ENCODE measurements at regions not wholly inside any gene's neighbourhood (a gene's known extent, or its start where the extent isn't known, plus 50 kb on each side); places are given as distances from the start of the nearest gene placed in this dataset.

DNA sequence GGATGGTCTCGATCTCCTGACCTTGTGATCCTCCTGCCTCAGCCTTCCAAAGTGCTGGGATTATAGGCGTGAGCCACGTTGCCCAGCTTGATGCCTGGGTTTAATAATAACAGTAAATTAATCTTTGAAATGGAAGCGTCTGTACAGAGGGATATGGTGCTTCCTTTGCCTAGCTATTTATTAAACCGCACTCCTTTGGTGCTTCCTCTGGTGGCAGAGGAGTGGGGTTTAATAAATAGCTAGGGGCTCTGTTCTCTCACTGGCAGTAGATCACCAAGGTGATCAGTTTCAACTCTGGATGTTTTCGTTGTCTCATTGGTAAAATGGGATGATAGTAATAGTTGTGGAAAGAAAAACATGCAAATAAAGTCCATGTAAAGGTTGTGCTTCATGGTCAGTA is 1122.5 kb upstream of the WWC1 start:
- TF ChIP-seq, protein P1, sequence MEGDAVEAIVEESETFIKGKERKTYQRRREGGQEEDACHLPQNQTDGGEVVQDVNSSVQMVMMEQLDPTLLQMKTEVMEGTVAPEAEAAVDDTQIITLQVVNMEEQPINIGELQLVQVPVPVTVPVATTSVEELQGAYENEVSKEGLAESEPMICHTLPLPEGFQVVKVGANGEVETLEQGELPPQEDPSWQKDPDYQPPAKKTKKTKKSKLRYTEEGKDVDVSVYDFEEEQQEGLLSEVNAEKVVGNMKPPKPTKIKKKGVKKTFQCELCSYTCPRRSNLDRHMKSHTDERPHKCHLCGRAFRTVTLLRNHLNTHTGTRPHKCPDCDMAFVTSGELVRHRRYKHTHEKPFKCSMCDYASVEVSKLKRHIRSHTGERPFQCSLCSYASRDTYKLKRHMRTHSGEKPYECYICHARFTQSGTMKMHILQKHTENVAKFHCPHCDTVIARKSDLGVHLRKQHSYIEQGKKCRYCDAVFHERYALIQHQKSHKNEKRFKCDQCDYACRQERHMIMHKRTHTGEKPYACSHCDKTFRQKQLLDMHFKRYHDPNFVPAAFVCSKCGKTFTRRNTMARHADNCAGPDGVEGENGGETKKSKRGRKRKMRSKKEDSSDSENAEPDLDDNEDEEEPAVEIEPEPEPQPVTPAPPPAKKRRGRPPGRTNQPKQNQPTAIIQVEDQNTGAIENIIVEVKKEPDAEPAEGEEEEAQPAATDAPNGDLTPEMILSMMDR (conservative IDR thresholded peaks at IDR 0.05) = no peak

DNA sequence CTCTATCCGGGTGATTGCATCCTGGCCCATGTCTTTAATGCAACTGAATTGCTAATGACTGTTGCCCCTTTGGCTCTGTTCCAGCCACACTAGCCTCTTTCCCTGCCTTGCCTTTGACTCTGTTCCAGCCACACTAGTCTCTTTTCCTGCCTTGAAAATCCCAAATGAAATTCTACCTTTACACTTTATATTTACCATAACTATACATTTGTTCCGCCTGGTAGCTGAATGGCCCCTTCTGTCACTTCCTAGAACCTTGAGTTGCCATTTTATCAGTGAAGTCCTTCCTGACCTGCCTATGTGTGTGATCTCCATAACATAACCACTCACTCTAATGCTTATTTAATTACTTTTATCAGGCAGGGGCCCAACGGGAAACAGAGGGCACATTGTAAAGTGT is 1120.4 kb upstream of the WWC1 start:
- TF ChIP-seq, protein P1 (conservative IDR thresholded peaks at IDR 0.05) = no peak
- no peak overlapping the region for H3K27ac ChIP-seq

More for the DNA sequence above, 1122.5 kb upstream of the WWC1 start:
- H3K27ac ChIP-seq = no peak overlapping the region

DNA sequence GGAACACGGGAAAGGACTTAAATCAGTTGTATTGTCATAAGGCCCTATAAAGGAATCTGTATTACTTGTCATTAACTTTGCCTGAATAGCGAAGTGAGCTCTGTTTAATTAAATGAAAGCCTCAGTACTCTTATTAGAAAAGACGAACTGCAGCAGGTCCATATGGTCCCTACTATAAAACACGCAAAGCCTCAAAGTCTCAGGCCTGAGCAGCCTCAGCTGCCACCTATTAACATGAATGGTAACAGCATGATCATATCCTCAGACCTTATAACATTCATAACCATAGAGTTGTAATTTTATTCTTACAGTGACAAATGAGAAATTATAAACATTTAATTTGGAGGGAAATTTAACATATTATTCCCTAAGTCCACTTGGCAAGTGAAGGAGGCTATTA is 1113.7 kb upstream of the WWC1 start:
- TF ChIP-seq, protein P1 (conservative IDR thresholded peaks at IDR 0.05) = no peak

GRCh38 chr5:167180906-167181305 is 1110.5 kb upstream of the WWC1 start:
- TF ChIP-seq, protein P1 (conservative IDR thresholded peaks at IDR 0.05) = no peak
- H3K27ac ChIP-seq = no peak overlapping the region

More for the DNA sequence above, 1113.7 kb upstream of the WWC1 start:
- H3K27ac ChIP-seq = no peak overlapping the region

- no peak overlapping the region for H3K27ac ChIP-seq
- TF ChIP-seq, protein P1 (conservative IDR thresholded peaks at IDR 0.05) = no peak
Observed at GRCh38 chr5:167205881-167206280, 1085.6 kb upstream of the WWC1 start.

DNA sequence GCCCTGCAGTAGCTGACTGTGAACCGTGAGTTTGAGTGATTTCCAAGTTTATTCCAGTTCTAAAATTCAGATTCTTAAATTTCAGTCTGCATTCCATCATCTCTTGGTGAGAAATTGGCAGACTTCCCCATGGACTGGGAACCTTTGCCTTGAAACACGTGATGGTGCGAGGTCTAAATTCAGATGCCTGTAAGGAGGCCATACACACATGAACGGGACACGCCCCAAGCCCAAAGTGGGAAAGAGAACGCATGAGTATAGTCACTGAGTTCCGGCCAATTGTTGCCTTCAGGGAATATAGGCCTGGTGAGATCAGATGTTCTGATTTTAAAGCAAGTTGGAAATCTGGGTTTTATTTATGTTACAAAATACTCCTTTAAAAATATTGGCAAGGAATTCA is 1084.4 kb upstream of the WWC1 start:
- H3K27ac ChIP-seq = no peak overlapping the region
- TF ChIP-seq, protein P1 (conservative IDR thresholded peaks at IDR 0.05) = no peak

DNA sequence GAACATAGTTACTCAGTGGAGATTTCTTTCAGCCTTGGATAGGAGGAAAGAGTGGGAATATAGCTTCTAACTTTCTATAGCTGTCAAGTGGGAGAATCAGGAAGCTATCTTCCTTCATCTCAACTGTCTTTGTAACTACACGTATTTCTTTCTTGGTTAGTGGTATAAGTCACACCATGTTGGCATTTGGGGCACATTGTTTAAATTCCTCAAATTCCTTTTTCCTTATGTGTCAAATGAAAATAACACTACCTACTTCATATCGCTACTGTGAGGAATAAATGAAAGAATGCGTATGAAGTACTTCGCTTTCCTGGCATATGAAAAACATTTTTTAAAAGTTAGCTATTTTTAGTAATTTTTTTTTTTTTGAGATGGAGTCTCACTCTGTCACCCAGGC is 1082.5 kb upstream of the WWC1 start:
- no peak overlapping the region for H3K27ac ChIP-seq
- TF ChIP-seq, protein P1 (conservative IDR thresholded peaks at IDR 0.05) = no peak
